ENCODE measurements at regions not wholly inside any gene's neighbourhood (a gene's known extent, or its start where the extent isn't known, plus 50 kb on each side); places are given as distances from the start of the nearest gene placed in this dataset.

DNA sequence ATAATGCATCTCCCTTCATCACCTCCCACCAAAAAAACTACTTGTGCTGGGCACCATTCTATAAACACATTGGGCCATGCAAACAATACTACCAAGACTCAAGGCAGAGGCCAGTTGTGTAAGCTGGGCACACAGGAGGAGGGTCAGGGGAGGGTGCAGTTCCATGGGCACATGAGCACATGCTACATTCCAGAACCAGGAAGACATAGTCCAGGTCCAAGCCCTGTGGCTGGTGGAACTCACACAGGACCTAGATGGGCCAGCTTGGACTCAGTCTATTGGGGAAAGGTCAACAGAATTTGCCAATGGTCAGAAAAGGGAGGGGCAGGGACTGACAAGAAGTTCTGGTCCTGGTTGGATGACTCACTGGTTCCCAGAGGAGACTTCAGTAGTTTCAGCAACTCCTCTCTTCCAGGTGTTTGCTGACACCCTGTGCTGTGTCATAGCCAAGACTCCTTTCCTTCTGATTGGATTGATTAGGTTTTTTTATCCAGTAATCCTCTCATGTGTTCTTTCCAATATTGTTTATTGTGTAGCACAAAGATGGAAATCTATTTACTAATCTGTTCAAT is 249.7 kb downstream of the C1orf94 start:
- TF ChIP-seq, protein P1, sequence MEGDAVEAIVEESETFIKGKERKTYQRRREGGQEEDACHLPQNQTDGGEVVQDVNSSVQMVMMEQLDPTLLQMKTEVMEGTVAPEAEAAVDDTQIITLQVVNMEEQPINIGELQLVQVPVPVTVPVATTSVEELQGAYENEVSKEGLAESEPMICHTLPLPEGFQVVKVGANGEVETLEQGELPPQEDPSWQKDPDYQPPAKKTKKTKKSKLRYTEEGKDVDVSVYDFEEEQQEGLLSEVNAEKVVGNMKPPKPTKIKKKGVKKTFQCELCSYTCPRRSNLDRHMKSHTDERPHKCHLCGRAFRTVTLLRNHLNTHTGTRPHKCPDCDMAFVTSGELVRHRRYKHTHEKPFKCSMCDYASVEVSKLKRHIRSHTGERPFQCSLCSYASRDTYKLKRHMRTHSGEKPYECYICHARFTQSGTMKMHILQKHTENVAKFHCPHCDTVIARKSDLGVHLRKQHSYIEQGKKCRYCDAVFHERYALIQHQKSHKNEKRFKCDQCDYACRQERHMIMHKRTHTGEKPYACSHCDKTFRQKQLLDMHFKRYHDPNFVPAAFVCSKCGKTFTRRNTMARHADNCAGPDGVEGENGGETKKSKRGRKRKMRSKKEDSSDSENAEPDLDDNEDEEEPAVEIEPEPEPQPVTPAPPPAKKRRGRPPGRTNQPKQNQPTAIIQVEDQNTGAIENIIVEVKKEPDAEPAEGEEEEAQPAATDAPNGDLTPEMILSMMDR (conservative IDR thresholded peaks at IDR 0.05; ENCODE audit: low read depth, low read length) = no peak
- no peak overlapping the region for H3K4me3 ChIP-seq (ENCODE audit: low read depth, low read length)
- DNase-seq (ENCODE audit: low read depth) = no peak

GRCh38 chr1:34427170-34427569 is 250.5 kb downstream of the C1orf94 start:
- TF ChIP-seq, protein P1 (conservative IDR thresholded peaks at IDR 0.05; ENCODE audit: low read depth, low read length) = no peak
- no peak for DNase-seq (ENCODE audit: low read depth)
- no peak overlapping the region for H3K4me3 ChIP-seq (ENCODE audit: low read depth, low read length)

DNA sequence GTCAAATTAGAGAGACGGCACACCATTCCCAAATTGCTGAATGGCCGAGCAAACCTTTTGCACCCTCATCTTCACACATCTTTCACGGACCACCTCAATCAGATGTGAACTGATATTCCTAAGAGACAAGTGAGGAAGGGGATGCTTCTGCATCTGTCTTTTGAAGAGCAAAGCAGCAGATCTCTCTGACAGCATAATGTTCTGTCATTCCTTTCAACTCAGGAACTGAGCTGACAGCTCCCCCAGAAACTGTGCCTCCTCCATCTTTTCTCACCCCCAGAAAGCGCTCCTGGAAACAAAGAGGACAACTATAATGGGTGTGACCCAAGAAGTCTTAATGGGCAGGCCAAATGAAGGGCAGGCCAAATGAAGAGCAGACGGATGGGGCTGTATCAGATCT is 256.4 kb downstream of the C1orf94 start:
- TF ChIP-seq, protein P1 (conservative IDR thresholded peaks at IDR 0.05; ENCODE audit: low read depth, low read length) = no peak
- H3K4me3 ChIP-seq (ENCODE audit: low read depth, low read length) = no peak overlapping the region
- no peak for DNase-seq (ENCODE audit: low read depth)

DNA sequence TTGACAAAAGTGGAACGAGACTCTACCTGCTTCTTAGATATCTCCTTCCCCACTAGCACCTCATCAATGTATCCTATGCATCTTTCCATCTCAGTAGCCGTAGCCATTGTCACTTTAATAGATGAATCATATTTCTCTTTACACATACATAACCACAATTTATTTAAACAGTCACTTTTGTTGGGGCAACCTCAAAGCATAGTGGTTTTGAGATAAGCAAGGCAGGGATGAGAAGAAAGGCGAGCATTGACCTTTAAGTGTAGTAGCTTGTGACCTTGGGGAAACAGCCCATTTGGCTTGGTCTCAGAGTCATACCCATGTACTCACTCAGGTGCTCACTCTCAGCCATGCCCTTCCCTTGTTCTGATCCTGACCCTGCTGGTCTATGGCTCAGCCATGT is 260.1 kb downstream of the C1orf94 start:
- no peak overlapping the region for H3K4me3 ChIP-seq (ENCODE audit: low read depth, low read length)
- TF ChIP-seq, protein P1 (conservative IDR thresholded peaks at IDR 0.05; ENCODE audit: low read depth, low read length) = no peak

DNA sequence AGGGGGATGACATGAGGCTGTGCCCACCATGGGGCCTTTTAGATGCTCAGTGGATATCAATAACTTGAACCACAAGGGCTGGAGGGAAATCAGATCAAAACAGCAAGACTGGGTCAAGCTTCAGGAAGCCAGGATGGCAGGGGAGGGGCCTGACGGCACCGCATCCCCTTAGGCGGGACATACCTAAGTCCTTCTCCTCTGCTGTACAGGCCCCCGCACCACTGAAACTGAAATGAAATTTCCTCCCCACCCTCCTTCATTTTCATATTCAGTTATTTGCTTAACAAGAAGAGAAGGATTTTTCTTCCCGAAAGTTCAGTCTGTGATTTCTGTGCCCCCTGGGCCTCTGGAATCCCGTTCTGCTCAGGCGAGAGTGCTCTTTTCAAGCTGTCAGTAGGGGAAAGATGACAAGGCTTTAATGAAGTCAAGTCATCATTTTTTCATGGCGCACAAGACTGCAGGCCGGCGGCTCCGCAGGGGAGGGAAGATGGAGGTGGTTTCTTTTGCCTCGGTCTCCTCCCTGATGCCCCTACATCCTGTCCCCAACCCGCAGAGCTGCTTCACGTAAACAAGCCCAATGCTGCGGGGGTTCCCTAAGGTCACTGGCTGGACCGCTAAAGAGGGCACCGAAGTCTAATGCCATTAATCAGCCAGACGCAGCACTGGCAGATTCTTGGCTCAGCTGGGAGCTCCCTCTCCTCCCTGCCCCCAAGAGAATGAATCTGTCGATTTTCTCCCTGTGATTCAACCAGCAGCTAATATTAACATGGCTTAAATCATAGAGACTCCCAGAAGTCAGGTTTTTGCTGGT is 264.8 kb downstream of the C1orf94 start:
- DNase-seq (ENCODE audit: low read depth) = no peak
- TF ChIP-seq, protein P1 (conservative IDR thresholded peaks at IDR 0.05; ENCODE audit: low read depth, low read length) = no peak
- H3K4me3 ChIP-seq (ENCODE audit: low read depth, low read length) = no peak overlapping the region

More for the DNA sequence above, 260.1 kb downstream of the C1orf94 start:
- no peak for DNase-seq (ENCODE audit: low read depth)

GRCh38 chr1:34444516-34444915 is 267.8 kb downstream of the C1orf94 start:
- H3K4me3 ChIP-seq (ENCODE audit: low read depth, low read length) = no peak overlapping the region
- TF ChIP-seq, protein P1 (conservative IDR thresholded peaks at IDR 0.05; ENCODE audit: low read depth, low read length) = no peak
- no peak for DNase-seq (ENCODE audit: low read depth)
